ENCODE measurements at regions not wholly inside any gene's neighbourhood (a gene's known extent, or its start where the extent isn't known, plus 50 kb on each side); places are given as distances from the start of the nearest gene placed in this dataset.
"Not testable (repeated sequence)": the region's sequence is repeated elsewhere in the genome, so short reads cannot be mapped to it uniquely, and the experiment has no call there.

DNA sequence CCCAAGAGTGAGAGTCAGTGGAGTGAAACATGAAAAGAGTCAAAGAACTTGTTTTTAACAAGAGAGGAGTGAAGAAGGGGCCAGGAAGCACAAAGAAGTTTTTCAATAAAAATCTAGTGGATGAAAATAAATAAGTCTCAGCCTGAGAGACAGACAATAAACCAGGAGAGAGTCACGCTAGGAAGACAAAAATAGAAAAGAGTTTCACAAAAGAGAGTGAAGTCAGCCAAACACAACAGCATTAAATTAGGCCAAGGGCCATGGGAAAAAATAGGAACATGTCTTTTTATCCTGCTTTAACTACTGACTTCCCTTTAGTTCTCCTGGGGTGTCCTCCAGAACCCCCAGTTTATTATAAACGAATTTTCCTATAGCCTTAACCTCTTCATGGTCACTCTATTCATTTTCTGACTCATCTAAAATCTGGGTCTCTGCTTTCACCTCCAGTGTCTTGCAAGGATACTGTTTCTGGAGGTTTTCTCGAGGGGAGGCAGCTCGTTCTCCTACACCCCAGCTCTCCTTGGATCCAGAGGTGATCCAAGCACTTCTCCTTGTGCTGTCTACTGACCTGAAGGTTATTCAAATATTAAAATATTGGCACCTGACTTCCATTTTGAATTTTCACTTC, 571.5 kb upstream of the PPP2R3A start:
- peak; percentile 10 for DNase-seq (ENCODE audit: low read depth)

DNA sequence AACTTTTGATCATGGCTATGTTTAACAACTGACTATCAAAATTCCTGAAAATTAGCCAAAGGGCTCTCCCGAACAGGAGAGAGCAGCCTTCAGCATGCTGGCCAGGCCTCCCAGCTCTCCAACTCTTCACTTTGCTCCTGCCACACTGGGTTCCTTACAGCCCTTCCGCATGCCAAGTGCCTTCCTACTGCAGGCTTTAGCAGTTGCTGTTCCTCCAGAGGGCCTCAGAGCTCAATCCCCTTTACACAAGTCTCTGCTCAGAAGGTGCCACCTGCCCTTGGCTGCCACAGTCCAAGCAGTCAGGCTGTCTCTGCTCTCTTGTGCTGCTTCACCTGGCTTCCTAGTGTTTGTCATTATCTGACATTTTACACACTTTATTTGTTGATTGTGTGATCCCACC, 553.1 kb upstream of the PPP2R3A start:
- DNase-seq (ENCODE audit: low read depth) = no peak

DNA sequence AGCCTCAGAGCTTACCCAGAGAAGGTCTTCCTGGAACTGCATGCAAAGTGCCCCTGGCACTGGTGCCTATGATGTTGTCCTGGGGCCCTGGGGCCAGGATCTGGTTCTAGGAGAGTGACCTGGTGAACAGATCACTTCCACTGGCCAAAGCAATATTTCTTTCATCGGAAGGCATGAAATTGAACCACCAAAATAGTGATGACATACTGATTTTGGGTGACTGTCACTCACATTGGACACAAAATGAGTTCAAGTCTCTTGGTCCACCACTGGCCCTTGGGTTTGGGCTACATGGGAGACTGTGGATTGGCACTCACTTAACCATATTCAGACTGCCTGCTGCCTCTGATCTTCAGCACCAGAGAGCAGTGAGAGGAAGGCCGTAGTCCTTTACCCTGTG, 549.3 kb upstream of the PPP2R3A start:
- DNase-seq (ENCODE audit: low read depth) = no peak

DNA sequence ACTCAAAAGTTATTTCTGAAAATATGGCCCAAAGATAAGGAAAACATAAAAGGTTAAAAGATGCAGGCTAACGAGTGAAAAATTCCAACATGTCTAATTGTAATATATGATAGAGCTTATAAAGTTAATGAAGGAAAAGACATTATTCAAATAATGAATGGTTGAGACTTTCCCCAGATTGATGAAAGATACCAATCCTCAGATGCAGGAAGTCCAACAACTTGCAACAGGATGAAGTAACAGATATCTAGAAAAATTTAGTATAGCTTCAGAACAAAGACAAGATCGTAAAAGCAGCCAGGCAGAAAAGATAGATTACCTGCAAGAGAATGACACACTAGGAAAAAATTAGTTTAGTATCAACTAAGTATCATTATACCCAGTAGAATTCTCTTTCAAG, 546.4 kb upstream of the PPP2R3A start:
- no peak for DNase-seq (ENCODE audit: low read depth)

DNA sequence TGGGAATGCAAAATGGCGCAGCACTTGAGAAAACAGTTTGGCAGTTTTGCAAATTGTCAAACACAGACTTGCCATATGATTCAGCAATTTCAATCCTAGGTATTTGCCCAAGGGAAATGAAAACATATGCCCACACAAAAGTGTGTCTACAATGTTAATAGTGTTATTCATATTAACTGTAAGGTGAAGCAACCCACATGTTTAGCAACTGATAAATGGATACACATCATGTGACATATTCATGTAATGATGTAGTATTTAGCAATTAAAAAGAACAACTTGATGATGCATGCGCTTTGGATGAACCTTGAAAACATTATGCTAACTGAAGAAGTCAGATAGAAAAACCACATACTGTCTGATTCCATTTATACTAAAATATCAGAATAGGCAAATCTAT, 539.0 kb upstream of the PPP2R3A start:
- no peak for DNase-seq (ENCODE audit: low read depth)

DNA sequence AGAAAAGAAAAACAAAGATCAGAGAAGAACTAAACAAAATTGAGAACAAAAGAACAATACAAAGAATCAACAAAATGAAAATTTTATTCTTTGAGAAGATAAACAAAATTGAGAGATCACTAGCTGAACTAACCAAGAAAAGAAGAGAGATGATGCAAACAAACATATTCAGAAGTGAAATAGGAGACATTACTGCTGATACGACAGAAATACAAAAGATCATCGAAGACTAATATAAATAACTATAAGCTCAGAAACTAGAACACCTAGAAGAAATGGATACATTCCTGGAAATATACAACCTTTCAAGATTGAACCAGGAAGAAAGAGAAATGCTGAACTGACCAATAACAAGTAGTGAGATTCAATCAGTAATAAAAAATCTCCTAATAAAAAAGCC, 533.1 kb upstream of the PPP2R3A start:
- no peak for DNase-seq (ENCODE audit: low read depth)

DNA sequence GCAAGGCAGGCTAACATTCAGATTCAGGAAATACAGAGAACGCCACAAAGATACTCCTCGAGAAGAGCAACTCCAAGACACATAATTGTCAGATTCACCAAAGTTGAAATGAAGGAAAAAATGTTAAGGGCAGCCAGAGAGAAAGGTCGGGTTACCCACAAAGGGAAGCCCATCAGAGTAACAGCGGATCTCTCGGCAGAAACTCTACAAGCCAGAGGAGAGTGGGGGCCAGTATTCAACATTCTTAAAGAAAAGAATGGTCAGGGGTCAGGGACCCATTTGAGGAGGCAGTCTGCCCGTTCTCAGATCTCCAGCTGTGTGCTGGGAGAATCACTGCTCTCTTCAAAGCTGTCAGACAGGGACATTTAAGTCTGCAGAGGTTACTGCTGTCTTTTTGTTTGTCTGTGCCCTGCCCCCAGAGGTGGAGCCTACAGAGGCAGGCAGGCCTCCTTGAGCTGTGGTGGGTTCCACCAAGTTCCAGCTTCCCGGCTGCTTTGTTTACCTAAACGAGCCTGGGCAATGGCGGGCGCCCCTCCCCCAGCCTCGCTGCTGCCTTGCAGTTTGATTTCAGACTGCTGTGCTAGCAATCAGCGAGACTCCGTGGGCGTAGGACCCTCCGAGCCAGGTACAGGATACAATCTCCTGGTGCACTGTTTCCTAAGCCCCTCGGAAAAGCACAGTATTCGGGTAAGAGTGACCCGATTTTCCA, 526.5 kb upstream of the PPP2R3A start:
- DNase-seq (ENCODE audit: low read depth) = not testable (repeated sequence)

DNA sequence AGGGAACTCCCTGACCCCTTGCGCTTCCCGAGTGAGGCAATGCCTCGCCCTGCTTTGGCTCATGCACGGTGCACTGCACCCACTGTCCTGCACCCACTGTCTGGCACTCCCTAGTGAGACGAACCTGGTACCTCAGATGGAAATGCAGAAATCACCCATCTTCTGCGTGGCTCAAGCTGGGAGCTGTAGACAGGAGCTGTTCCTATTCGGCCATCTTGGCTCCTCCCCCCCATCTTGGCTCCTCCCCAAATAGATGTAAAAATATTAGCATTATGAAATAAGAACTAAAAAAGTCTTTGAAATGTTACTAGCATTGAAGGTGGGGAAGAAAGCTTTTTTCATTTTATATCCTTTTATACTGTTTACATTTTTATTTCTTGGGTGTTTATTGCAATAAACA, 525.9 kb upstream of the PPP2R3A start:
- DNase-seq (ENCODE audit: low read depth) = not testable (repeated sequence)

DNA sequence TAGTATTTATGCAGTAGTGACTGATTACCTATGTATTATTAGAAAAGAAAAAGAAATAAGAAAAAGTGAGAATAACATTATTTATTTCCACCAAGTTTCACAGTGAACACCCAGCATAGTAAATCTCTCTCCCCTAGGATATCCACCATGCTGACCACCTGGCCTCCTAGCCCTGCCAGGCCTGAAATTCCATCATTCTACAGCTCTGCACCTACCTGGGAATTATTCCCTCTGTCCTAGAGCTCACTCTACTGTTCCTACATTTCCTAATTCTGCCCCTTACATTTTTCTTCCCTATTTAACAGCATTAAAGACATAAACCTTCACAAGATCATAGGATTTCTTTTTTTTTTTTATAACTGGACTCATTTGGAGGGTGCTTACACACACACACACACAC, 525.3 kb upstream of the PPP2R3A start:
- no peak for DNase-seq (ENCODE audit: low read depth)

DNA sequence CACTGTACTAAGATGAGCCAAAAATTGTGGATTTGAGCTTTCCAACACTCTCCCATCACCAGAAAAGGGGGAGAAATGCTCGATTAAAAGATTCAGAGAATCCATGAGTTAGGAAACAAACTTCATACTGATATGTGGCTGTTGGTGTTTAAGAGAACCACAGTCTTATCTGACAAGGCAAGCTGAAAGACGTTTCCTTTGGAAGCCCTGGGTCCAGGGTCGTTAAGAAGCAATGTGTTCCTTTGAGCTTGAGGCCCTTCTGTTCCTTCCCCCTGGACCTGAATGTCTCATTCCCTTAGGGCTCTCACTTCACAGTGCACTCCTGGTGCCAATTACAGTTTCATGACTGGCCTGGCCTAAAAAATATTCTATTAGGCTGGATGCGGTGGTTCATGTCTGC, 524.8 kb upstream of the PPP2R3A start:
- DNase-seq (ENCODE audit: low read depth) = no peak

DNA sequence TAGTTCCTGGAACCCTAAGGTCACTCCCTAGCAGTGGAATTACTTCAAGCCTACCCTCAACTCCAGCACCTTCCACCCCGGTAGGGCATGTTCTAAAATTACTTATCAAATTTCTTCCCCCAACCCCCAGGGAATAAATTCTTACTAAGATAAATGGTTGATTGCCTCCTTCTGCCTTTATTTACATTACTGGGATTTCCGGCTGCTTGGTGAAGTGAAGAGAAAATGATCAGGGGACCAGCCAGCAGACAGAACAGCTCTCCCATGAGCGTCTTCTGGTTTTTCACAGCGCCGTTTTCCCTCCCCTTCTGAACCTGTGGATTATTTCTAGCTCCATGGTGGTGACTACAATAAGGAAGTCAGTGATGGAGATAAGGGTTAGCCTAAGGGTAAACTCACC, 521.5 kb upstream of the PPP2R3A start:
- DNase-seq (ENCODE audit: low read depth) = no peak

DNA sequence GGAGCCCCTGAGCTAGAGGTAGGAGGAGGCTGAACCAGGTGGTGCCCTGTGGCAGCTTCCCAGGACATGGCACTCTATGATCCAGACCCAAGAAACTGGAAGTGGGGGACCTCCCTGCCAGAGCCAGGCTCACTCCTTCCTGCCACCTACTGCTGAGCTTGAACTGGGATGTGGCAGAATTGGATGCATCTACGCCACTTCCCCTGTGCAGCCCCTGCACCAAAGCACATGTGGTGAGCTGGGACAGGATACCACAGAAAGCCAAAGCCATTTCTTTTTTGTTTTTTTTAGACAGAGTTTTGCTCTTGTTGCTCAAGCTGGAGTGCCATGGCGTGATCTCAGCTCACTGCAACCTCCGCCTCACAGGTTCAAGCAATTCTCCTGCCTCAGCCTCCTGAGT, 518.0 kb upstream of the PPP2R3A start:
- DNase-seq (ENCODE audit: low read depth) = no peak

DNA sequence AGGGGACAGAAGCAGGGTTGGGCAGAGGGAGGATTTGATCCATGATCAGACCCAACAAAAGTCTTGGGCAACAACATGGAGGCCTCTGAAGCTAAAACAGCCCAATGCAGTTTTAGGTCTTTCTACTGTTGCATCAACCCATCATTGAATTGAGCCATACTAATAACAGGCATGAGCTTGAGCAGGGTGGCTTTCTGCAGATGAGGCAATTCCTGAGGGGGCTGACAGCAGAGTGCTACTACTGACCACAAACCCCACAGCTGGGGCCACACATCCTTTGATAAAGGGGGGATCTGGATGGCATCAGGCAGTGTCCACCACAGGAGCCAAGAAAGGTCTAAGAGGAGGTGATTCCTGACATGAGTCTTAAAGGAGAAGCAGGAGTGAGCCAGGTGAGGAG, 517.0 kb upstream of the PPP2R3A start:
- DNase-seq (ENCODE audit: low read depth) = no peak

DNA sequence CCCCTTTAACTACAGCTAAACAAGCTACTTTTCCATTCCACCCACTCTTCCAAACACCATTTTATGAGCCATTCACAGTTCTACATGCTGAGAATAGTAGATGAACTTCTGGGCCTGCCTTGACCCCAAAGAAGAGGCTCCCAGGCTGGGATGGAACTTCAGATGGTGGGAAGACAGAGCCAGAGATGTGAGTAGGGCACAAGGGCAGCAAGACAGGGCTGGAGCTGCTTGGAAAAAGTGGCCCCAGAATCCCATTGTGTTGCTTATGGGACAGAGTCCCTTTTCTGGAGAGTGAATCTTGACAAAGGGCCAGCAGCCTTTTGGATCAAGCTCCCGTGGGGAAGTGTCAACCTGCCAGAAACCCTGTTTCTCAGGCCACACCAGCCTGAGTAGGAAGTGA, 516.5 kb upstream of the PPP2R3A start:
- DNase-seq (ENCODE audit: low read depth) = no peak

DNA sequence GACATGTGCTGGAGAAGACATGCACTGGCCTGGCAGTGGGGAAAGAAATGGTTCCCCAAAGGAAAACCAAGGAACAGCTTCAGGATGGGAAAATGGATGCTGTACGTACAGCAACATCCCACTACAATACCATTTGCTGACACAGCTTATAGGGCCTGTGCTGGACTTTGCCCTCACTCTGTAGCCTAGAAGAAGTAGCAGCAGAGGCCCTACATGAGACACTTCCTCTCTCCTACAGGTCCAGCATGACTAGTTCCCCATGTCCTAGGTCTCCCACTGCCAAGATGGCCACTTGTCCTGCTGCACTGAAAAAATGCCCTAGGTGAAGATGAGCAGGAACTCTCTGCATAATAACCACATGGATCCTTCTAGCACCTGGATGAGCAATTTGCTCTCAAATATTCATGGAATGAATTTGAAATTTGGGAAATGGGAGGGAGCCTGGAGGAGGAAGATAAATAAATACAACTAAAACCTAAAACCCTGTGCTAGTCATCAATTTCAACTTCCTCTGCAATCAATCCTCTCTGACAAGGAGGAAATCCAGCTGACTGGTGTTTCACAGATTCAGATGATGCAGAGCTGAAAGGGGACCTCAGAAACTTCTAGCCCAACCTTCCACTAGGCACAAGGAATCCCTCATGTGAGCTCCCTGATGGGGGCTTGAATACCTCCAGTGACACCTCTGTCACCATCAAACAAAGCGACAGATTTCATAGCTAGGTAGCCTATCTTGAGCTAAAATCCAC, 514.3 kb upstream of the PPP2R3A start:
- no peak for DNase-seq (ENCODE audit: low read depth)

DNA sequence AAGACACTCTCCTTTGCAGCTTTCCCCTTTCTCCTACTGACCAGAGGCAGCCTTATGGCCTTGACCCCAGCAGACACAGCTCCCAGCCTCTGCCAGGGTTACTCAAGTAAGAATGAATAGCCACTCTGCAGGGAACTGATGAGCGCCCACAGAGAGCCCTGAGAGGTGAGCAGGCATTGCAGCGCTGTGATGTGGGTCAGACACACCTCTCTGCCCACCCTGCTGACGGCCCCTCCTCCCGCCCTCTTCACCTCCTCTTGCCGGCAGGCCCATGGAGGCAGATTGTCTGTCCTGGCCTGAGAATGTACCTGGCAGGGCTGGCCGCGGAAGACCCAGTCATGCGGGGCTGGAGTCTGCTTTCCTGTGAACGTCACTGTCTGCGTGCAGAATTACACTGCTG, 512.6 kb upstream of the PPP2R3A start:
- no peak for DNase-seq (ENCODE audit: low read depth)

DNA sequence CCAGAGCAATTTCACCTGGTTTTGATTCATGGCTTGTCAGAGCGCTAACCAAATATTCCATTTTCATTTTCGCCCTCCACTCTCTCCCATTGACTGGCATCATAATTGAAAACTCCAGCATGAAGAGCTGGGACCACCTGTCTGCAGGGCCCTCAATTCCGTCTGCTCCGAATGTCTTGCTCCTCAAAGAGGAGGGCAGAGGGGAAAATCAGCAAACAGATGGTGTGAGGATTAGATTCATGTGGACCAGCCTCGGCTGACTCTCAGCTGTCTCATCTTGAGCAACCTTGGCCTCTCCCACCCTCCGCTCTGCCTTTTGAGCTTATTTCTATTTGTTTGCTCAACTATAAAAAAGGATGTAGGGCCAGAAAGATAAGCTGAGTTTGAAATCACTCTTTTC, 512.2 kb upstream of the PPP2R3A start:
- DNase-seq (ENCODE audit: low read depth) = no peak

DNA sequence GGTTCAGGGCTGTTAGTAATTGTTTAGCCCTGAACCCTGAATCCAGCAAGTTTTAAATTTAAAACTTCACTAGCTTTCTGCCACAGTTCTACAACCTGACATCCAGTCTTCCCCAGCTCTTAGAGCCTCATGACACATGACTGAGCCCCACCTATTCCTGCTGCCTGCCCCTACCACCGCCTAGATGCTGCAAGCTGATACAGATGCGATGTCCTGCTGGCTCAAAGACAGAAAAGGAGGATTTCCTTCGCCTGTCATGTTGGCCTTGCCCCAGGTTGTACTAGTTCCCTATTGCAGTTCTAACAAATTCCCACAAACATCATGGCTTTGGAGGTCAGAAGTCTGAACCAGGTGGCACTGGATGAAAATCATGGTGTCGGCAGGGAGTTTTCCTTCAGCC, 510.6 kb upstream of the PPP2R3A start:
- DNase-seq (ENCODE audit: low read depth) = no peak

DNA sequence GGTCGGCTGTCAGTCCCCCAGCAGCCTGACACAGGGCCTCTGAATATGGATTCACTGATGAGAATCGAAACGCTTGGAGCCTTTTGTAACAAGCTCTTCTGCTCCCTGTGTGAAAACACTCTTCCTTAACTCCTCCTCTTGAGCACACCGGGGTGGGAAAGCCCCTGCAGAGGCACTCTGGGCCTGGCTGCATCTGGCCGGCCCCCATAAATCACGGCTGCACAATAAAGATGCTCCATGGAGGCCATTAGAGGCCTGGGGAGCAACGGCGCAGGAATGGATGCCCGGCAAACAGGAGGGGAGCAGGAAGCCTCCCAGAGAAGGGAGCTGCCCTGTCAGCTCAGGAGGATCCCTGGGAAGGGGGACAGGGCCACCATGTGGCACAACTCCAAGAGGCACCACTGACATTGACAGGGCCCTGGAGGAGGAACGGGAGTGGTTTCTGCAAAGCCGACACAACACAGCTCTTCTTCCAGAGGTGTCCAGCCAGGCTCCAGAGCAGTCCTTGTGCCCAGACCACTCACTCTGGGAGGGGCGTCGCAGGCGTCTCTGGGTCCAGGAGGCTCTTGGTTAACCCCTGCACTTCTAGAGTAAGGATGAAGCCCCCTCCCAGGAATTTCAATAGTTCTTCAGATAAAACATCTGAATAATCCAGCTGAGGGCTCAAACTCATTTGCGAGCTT, 509.3 kb upstream of the PPP2R3A start:
- no peak for DNase-seq (ENCODE audit: low read depth)

DNA sequence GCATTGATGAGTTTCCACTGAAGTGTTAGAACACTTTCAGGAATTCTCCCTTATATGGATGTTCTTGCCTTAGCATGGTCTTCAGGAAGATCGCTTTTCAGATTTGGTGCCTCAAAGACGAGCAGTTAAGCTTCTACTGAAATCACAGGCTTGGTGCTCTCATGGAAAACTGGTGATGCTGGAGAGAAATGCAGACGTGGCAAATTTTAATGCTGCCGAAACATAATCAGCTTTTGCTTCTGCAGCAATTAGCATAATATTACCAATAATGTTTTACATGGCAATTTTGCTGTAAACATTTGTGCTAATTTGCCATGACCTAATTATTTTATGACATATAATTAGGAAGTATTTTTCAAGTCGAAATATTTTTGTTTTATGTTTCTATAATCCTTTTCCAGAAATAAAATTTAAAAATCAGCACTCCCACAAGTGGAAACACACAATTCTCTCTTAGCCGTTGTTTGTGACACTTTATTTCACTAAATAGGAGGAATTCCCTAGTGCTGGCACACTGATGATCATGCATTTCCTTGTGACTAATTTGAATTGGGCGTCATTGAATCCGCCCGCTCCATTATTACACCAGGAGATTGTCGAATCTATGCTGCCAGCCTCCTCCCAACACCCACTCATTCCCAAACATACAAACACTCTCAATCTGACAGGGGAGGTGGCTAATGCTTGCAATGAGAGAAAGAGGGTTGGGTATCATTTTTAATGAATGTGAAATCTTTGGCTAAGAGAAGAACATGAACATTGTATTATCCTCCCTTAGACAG, 506.8 kb upstream of the PPP2R3A start:
- no peak for DNase-seq (ENCODE audit: low read depth)

DNA sequence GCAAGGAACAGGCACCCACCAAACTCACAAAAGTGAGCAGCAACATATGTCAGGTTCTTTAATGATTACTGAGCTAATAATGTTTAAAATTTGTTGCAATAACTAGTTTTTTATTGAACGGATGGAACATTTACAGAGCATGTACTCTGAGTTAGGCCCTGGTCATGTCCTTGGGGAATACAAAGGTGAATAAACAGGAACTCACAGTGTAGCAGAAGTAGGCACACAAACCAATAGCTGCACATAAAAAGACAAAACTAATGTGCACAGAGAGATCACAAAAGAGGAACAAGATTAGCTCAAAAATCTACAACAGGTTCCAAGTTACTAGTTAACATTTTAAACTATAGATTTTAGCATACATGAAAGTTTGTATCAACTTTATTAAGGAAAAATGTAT, 505.3 kb upstream of the PPP2R3A start:
- no peak for DNase-seq (ENCODE audit: low read depth)

DNA sequence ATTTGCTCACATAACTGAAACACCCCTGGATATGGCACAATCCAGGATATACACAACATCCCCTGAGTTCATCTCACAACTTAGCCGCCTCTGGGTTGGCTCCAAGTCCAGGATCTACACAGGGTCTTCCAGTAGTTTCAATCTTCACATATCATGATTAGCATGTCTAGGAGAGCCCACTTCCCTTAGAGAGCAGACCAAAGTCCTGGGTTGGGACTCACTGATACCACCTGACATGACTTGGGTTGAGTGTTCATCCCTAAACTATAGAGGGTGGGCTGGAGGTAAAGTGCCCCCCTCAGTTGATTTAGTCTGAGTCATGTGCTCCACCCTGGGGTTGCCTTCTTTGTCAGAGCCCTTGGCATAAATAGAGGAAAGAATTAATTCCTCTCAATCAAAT, 493.6 kb upstream of the PPP2R3A start:
- no peak for DNase-seq (ENCODE audit: low read depth)

All from EH (cell line).